GM12892 (cell line): ENCODE measurements at regions not wholly inside any gene's neighbourhood (a gene's known extent, or its start where the extent isn't known, plus 50 kb on each side); places are given as distances from the start of the nearest gene placed in this dataset.

Source experiments
- POLR2A ChIP-seq: IDR thresholded peaks from 2 replicates; pipeline ENCODE4 v1.6.1; 2011; ENCODE audit warnings: low read depth, low read length, control low read depth
- POLR2AphosphoS5 ChIP-seq: IDR thresholded peaks from 2 replicates; pipeline ENCODE4 v1.6.1; 2011; ENCODE audit warnings: low read depth, low read length, control low read depth
- TAF1 ChIP-seq: IDR thresholded peaks from 2 replicates; pipeline ENCODE4 v1.6.1; 2011; ENCODE audit warnings: low read depth, mild to moderate bottlenecking, control low read depth, low read length, borderline replicate concordance

DNA sequence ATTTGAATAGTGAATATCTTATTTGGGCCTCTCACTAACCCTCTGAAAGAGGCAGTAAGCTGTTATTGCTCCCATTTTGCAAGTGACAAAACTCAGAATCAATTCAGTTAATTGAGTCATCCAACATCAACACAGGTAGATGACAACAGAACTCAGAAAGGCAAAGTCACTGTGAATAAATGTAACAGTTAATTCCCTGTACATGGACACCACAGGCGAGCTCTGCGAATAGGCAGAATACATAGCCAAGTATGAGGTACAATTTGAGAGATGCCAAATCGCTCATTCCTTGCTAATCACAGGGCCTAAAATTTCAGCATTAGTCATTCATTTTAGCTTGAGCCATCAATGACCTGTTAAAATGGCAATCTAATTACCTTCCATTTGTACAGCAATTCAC lies 52.6 kb upstream of the HECTD2 start:
- TF ChIP-seq POLR2A, result no peak
- TF ChIP-seq POLR2AphosphoS5, result no peak
- no peak for TF ChIP-seq TAF1
